ENCODE measurements at regions not wholly inside any gene's neighbourhood (a gene's known extent, or its start where the extent isn't known, plus 50 kb on each side); places are given as distances from the start of the nearest gene placed in this dataset.

GRCh38 chr5:124230456-124230855, 516.0 kb downstream of the ZNF608 start:
- TF ChIP-seq EZH2 (IDR thresholded peaks at IDR 0.05) (no peak), POLR2AphosphoS5 (IDR thresholded peaks at IDR 0.05; ENCODE audit: borderline replicate concordance, low read depth, low read length) (no peak)
